Ovary (tissue), 7 donors: ENCODE measurements at regions not wholly inside any gene's neighbourhood (a gene's known extent, or its start where the extent isn't known, plus 50 kb on each side); places are given as distances from the start of the nearest gene placed in this dataset.

ENCODE experiments used
- DNase-seq, 5 donors: peaks; one replicate each; pipeline ENCODE4 v3.0.0-alpha.2; 2019 to 2020
- H3K27ac ChIP-seq, 2 donors: fragments of 200-600 bp; one replicate each; pipeline versions ENCODE4 v1.5.1 to v1.8.0; 2019 to 2022
- H3K27me3 ChIP-seq: fragments of 200-600 bp; one replicate; pipeline ENCODE4 v1.8.0; 2022
- H3K36me3 ChIP-seq: fragments of 200-600 bp; sonication (generic); one replicate; pipeline ENCODE4 v1.5.1; 2019
- H3K4me1 ChIP-seq: one replicate; pipeline ENCODE4 v1.8.1; 2013; ENCODE audit warnings: mild to moderate bottlenecking, moderate library complexity; ENCODE audit not compliant: insufficient read depth
- H3K4me3 ChIP-seq: fragments of 200-600 bp; sonication (generic); one replicate; pipeline ENCODE4 v1.5.1; 2017
- H3K9me3 ChIP-seq, 2 donors: fragments of 200-600 bp in 1 of 2; sonication (generic) in 1 of 2; one replicate each; pipeline versions ENCODE4 v1.5.1 to v1.8.1; 2013 to 2019; ENCODE audit warnings: mild to moderate bottlenecking in 1 of 2, moderate library complexity in 1 of 2
- EP300 ChIP-seq: sonication (generic); formaldehyde crosslinking; IDR thresholded peaks from one replicate; pipeline ENCODE4 v1.6.1; 2017; ENCODE audit warnings: antibody characterized with exemption
- POLR2A ChIP-seq: fragments of 450-650 bp; IDR thresholded peaks from one replicate; pipeline ENCODE4 v1.6.1; 2017; ENCODE audit warnings: antibody characterized with exemption, mild to moderate bottlenecking, moderate library complexity
- WGBS, 3 donors: extraction: QIAGEN DNeasy Blood & Tissue Kit in 1 of 3; methylation state at CpG; one replicate each; pipeline versions ENCODE4 v1.1.5 to v1.1.7; 2013 to 2017; 5-methylcytosine and 5-hydroxymethylcytosine counted together
- intact Hi-C, 4 donors: fragments of 100-400 bp; cut with DNase I; formaldehyde crosslinking; loops; one replicate each; pipeline versions ENCODE4 v1.11.0 to v1.15.1; 2022 to 2023
- TF ChIP-seq, protein P1 (sequence below), 3 donors: fragments of 450-650 bp in 2 of 3; fragments of 200-600 bp in 1 of 3; IDR thresholded peaks; one replicate each; pipeline versions ENCODE4 v1.5.1 to v1.8.0; 2016 to 2022; ENCODE audit warnings: antibody characterized with exemption in 3 of 3, mild to moderate bottlenecking in 1 of 3
- donor health status: DM: no; HTN: no; CAD: no; lungs with moderate emphysema.
- donor health status: DM: no; HTN: no; CAD: no.
- donor health status: Bipolar disorder and iron deficiency.
- donor health status: DM: no; HTN: no; CAD: no.
- donor health status: DM: yes; HTN: yes; CAD: no.

DNA sequence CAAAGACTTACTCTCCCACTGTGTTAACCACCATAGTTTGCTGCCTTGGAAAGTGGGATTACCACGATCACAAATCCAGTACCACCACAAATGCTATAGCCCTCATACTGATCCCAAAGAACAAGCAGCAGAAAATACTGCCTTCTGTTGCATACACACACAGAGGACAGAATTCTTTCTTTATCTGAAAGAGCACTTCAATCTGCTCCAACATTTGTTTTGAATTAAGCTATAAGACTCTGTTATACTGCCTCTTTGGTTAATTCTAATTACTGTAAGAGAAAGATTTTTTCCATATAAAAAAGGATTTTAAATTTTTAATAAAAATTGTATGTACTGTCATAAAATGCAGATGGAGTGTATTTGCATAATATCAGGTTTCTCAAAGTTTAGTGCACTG lies 69.8 kb downstream of the YIPF5 start:
- WGBS, 3 donors: 84 to 90% (median 86%) methylated on average over 1 of the region's 1 CpG
- Histone ChIP-seq H3K4me3 (no peak overlapping the region), H3K4me1 (no peaks in the 10 kb centered on the region), H3K27ac (no peak overlapping the region), H3K36me3 (no peaks in the 10 kb centered on the region), H3K27me3 (no peaks in the 10 kb centered on the region), H3K9me3 (no peaks in the 10 kb centered on the region)
- TF ChIP-seq POLR2A (no peak), EP300 (no peak)
- TF ChIP-seq, protein P1, sequence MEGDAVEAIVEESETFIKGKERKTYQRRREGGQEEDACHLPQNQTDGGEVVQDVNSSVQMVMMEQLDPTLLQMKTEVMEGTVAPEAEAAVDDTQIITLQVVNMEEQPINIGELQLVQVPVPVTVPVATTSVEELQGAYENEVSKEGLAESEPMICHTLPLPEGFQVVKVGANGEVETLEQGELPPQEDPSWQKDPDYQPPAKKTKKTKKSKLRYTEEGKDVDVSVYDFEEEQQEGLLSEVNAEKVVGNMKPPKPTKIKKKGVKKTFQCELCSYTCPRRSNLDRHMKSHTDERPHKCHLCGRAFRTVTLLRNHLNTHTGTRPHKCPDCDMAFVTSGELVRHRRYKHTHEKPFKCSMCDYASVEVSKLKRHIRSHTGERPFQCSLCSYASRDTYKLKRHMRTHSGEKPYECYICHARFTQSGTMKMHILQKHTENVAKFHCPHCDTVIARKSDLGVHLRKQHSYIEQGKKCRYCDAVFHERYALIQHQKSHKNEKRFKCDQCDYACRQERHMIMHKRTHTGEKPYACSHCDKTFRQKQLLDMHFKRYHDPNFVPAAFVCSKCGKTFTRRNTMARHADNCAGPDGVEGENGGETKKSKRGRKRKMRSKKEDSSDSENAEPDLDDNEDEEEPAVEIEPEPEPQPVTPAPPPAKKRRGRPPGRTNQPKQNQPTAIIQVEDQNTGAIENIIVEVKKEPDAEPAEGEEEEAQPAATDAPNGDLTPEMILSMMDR (IDR thresholded peaks at IDR 0.05): no peak
- intact Hi-C loops: no loop called here
- no peak for DNase-seq

DNA sequence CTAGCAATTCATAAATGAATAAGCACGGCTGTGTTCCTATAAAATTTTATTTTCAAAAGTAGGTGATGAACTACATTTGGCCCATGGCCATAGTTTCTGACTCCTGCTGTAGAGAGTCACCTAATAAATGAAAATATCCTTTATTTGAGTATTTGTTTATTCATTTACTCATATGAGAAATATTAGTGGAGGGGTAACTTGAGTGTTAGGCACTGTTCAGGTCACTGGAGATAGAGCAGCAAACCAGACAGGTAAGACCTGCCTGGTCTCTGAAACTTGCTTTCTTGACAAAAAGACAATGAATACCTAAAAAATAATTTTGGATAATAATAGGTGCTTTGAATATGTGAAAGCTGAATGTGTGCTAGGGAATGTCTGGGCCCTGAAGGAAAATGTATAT lies 68.8 kb downstream of the YIPF5 start:
- H3K36me3 ChIP-seq: no peaks in the 10 kb centered on the region
- no peaks in the 10 kb centered on the region for H3K9me3 ChIP-seq
- DNase-seq: no peak
- TF ChIP-seq, protein P1 (IDR thresholded peaks at IDR 0.05): no peak
- TF ChIP-seq EP300 (no peak), POLR2A (no peak)
- intact Hi-C loops: no loop called here
- no peaks in the 10 kb centered on the region for H3K27me3 ChIP-seq
- WGBS, 3 donors: 62 to 73% (median 65%) methylated on average over 1 of the region's 1 CpG
- H3K27ac ChIP-seq: no peak overlapping the region
- no peak overlapping the region for H3K4me3 ChIP-seq
- H3K4me1 ChIP-seq: no peaks in the 10 kb centered on the region

DNA sequence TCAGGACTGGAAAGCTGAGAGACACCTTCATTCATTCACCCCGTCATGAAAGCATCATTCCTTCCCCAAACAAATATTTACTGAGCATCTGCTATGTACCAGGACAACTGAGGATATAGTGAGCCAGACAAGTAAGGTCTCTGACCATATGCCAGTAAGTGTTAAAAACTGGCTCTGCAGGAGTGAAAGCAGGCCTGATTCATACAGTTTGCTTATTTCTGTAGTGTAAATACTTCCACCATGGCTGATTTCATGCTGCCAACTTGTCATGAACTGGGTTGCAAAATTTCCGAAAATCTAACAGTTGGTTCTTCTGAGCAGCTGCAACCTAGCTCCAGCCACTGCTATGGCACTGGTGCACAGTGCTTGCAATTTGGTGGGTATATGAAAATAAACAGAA lies 68.1 kb downstream of the YIPF5 start:
- Histone ChIP-seq H3K27ac (no peak overlapping the region), H3K9me3 (no peaks in the 10 kb centered on the region), H3K36me3 (no peaks in the 10 kb centered on the region), H3K27me3 (no peaks in the 10 kb centered on the region), H3K4me3 (no peak overlapping the region), H3K4me1 (no peaks in the 10 kb centered on the region)
- intact Hi-C loops: no loop called here
- no peak for DNase-seq
- 81 to 94% (median 84%) methylated on average over 2 of the region's 2 CpGs for WGBS, 3 donors
- TF ChIP-seq, protein P1 (IDR thresholded peaks at IDR 0.05): no peak
- no peak for TF ChIP-seq EP300
- TF ChIP-seq POLR2A: no peak

DNA sequence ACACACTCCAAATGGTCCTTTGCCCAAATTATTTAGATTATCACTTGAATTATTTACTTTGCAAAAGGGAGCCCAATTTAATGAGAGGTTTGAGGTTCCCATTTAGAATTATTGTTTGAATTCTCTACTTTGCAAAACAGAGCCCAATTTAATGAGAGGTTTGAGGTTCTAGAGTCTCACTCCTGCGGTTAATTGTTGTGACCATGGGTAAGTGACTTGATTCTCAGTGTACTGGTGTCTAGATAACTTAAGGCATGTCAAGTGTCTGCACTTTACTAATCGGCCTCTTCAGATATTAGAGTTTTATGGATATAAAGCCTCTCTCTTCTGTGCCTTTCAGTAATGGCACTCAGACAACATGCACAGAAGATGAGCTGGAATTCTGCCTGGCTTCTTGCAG lies 67.5 kb downstream of the YIPF5 start:
- no peaks in the 10 kb centered on the region for H3K9me3 ChIP-seq
- no peaks in the 10 kb centered on the region for H3K4me1 ChIP-seq
- H3K4me3 ChIP-seq: no peak overlapping the region
- no peak for DNase-seq
- H3K27ac ChIP-seq: no peak overlapping the region
- intact Hi-C loops: no loop called here
- H3K36me3 ChIP-seq: no peaks in the 10 kb centered on the region
- TF ChIP-seq EP300: no peak
- no peak for TF ChIP-seq POLR2A
- TF ChIP-seq, protein P1 (IDR thresholded peaks at IDR 0.05): no peak
- WGBS, 3 donors: 94 to 96% (median 94%) methylated on average over 2 of the region's 2 CpGs
- no peaks in the 10 kb centered on the region for H3K27me3 ChIP-seq
